AG04449 (cell line): ENCODE measurements at regions not wholly inside any gene's neighbourhood (a gene's known extent, or its start where the extent isn't known, plus 50 kb on each side); places are given as distances from the start of the nearest gene placed in this dataset.

Experiments
- CTCF ChIA-PET: fragments of 350-600 bp; formaldehyde crosslinking; extraction: SDS; loops from one replicate; lab custom pipeline; 2021; ENCODE audit warnings: antibody characterized with exemption; lab: Yijun Ruan, JAX
- POLR2A ChIA-PET: fragments of 400-600, 350-600 bp; formaldehyde crosslinking; extraction: SDS; loops from one replicate; lab custom pipeline; 2020; ENCODE audit warnings: antibody characterized with exemption, inconsistent platforms; lab: Yijun Ruan, JAX
- DNase-seq: peaks from one replicate; pipeline ENCODE4 v3.0.0-alpha.2; 2010; ENCODE audit warnings: low read depth, low spot score
- H3K4me3 ChIP-seq: 2 replicates; pipeline ENCODE4 v1.5.1; 2011; ENCODE audit warnings: low read depth, mild to moderate bottlenecking, control low read depth, low read length
- CTCF ChIP-seq: IDR thresholded peaks from one replicate; pipeline ENCODE4 v1.5.1; 2011; ENCODE audit warnings: mild to moderate bottlenecking, moderate library complexity, low read length, control low read depth, inconsistent platforms; ENCODE audit not compliant: insufficient read depth; ENCODE audit errors: missing control alignments

- POLR2A ChIA-PET = no interaction called here
- CTCF ChIA-PET = interaction anchor here (1.1 to 1.7 kb wide), 3 partner anchors 9 to 735 kb away, joined by 3 to 8 read pairs (median 4); no protein-coding TSS in a partner anchor
- DNase-seq = no peak
- TF ChIP-seq CTCF = peak; percentile 36
- no peak overlapping the region for H3K4me3 ChIP-seq
These were observed 171.8 kb downstream of the HNRNPD start for GRCh38 chr4:82201805-82202641.

DNA sequence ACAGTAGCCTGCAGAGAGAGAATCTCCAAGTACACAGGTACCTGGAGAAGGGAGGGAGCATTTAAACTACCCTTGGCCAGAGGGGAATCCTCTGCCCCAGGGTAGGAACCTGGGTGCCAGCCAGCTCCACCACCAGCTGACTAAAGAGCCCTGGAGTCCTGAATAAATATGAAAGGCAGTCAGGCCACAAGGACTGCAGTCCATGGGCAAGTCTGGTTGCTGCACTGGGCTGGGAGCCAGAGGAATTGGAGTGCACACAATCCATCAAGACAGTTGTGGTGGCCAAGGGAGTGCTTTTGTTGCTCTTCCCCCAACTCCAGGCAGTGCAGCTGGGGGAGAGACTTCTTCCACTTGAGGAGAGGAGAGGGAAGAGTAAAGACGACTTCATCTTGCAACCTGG lies 172.5 kb downstream of the HNRNPD start:
- ChIA-PET POLR2A (no interaction called here), CTCF (interaction anchor here (1.6 to 1.7 kb wide), 2 partner anchors 10 to 734 kb away, joined by 4 to 8 read pairs; no protein-coding TSS in a partner anchor)
- no peak overlapping the region for H3K4me3 ChIP-seq
- TF ChIP-seq CTCF = no peak
- no peak for DNase-seq

GRCh38 chr4:82200046-82200445 lies 173.7 kb downstream of the HNRNPD start:
- no peak overlapping the region for H3K4me3 ChIP-seq
- ChIA-PET CTCF (no interaction called here), POLR2A (no interaction called here)
- no peak for TF ChIP-seq CTCF
- DNase-seq = no peak

GRCh38 chr4:82194329-82194728 lies 179.5 kb downstream of the HNRNPD start:
- DNase-seq = no peak
- no peak overlapping the region for H3K4me3 ChIP-seq
- POLR2A ChIA-PET = no interaction called here
- CTCF ChIA-PET = no interaction called here
- no peak for TF ChIP-seq CTCF

GRCh38 chr4:82192017-82192673 lies 181.6 kb downstream of the HNRNPD start:
- TF ChIP-seq CTCF = no peak
- POLR2A ChIA-PET = no interaction called here
- no peak for DNase-seq
- H3K4me3 ChIP-seq = no peak overlapping the region
- CTCF ChIA-PET = no interaction called here

DNA sequence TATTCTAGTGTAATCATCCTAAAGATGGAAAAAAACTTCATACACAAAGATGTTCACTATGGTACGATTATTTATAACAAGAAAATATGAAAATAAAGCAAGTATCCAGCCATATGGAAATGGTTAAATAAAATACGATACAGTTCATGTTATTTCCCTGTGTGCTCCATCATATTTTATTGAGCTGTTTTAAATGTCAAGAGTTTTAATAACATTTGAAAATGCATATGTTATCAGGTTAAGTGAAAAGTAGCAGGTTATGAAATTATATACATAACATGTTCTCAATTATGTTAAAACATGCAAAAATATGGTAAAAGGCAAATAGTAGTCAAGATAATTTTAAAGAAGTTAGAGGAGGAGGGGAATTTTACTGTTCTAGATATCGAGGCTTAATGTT lies 192.0 kb downstream of the HNRNPD start:
- ChIA-PET POLR2A (no interaction called here), CTCF (no interaction called here)
- no peak for DNase-seq
- H3K4me3 ChIP-seq = no peak overlapping the region
- no peak for TF ChIP-seq CTCF
